LNCAP (cell line): ENCODE measurements at regions not wholly inside any gene's neighbourhood (a gene's known extent, or its start where the extent isn't known, plus 50 kb on each side); places are given as distances from the start of the nearest gene placed in this dataset.

Source experiments
- CTCF ChIP-seq: fragments of 450-650 bp; IDR thresholded peaks from 2 replicates; pipeline ENCODE4 v1.5.1; 2017; ENCODE audit warnings: mild to moderate bottlenecking

- no peak for TF ChIP-seq CTCF
Measured at GRCh38 chr6:122524056-122524455, 52.4 kb upstream of the SERINC1 start.

- peak; percentile 89 for TF ChIP-seq CTCF
Measured at GRCh38 chr6:122530440-122531046, 58.9 kb upstream of the SERINC1 start.

- no peak for TF ChIP-seq CTCF
Measured at GRCh38 chr6:122548281-122548680, 61.9 kb upstream of the PKIB start.

GRCh38 chr6:122548820-122549219 lies 61.4 kb upstream of the PKIB start:
- TF ChIP-seq CTCF, result no peak

GRCh38 chr6:122553697-122554096 lies 56.5 kb upstream of the PKIB start:
- no peak for TF ChIP-seq CTCF

GRCh38 chr6:122555561-122555960 lies 54.6 kb upstream of the PKIB start:
- no peak for TF ChIP-seq CTCF

- no peak for TF ChIP-seq CTCF
Measured at GRCh38 chr6:122558080-122558479, 52.1 kb upstream of the PKIB start.
